GM18861 (cell line): ENCODE measurements at regions not wholly inside any gene's neighbourhood (a gene's known extent, or its start where the extent isn't known, plus 50 kb on each side); places are given as distances from the start of the nearest gene placed in this dataset.
A peak's percentile ranks its signal among the peaks of the same experiment; 100 is the strongest.

Experiments used
- ATAC-seq: cut with Tn5 transposase; IDR thresholded peaks from one replicate; pipeline ENCODE4 v1.9.1; 2021; ENCODE audit not compliant: unreplicated experiment

- no peak for ATAC-seq
Observed at GRCh38 chr6:113524826-113525225, 332.3 kb upstream of the MARCKS start.

GRCh38 chr6:113526553-113526952, 330.6 kb upstream of the MARCKS start:
- no peak for ATAC-seq

- ATAC-seq, result no peak
Observed at GRCh38 chr6:113526995-113527394, 330.1 kb upstream of the MARCKS start.

- no peak for ATAC-seq
Observed at GRCh38 chr6:113528111-113528510, 329.0 kb upstream of the MARCKS start.

GRCh38 chr6:113529196-113529595, 327.9 kb upstream of the MARCKS start:
- no peak for ATAC-seq

GRCh38 chr6:113529879-113530278, 327.3 kb upstream of the MARCKS start:
- ATAC-seq, result no peak

- ATAC-seq, result no peak
Observed at GRCh38 chr6:113530769-113531168, 326.4 kb upstream of the MARCKS start.

- ATAC-seq, result no peak
Observed at GRCh38 chr6:113539202-113539601, 317.9 kb upstream of the MARCKS start.

- ATAC-seq, result no peak
Observed at GRCh38 chr6:113539623-113540022, 317.5 kb upstream of the MARCKS start.

- ATAC-seq, result no peak
Observed at GRCh38 chr6:113540466-113540865, 316.7 kb upstream of the MARCKS start.

- no peak for ATAC-seq
Observed at GRCh38 chr6:113551168-113551567, 306.0 kb upstream of the MARCKS start.

GRCh38 chr6:113556775-113557174, 300.4 kb upstream of the MARCKS start:
- no peak for ATAC-seq

GRCh38 chr6:113558431-113558830, 298.7 kb upstream of the MARCKS start:
- ATAC-seq, result no peak

GRCh38 chr6:113558966-113559365, 298.2 kb upstream of the MARCKS start:
- ATAC-seq, result no peak

GRCh38 chr6:113560376-113560775, 296.8 kb upstream of the MARCKS start:
- ATAC-seq, result no peak

- no peak for ATAC-seq
Observed at GRCh38 chr6:113560908-113561307, 296.2 kb upstream of the MARCKS start.

GRCh38 chr6:113562248-113562647, 294.9 kb upstream of the MARCKS start:
- ATAC-seq, result no peak

GRCh38 chr6:113564371-113565171, 292.6 kb upstream of the MARCKS start:
- peak; percentile 78 for ATAC-seq

- ATAC-seq, result no peak
Observed at GRCh38 chr6:113565306-113565705, 291.8 kb upstream of the MARCKS start.

- ATAC-seq, result no peak
Observed at GRCh38 chr6:113570161-113570560, 287.0 kb upstream of the MARCKS start.

- no peak for ATAC-seq
Observed at GRCh38 chr6:113570641-113571040, 286.5 kb upstream of the MARCKS start.

- no peak for ATAC-seq
Observed at GRCh38 chr6:113574147-113574546, 283.0 kb upstream of the MARCKS start.

- ATAC-seq, result no peak
Observed at GRCh38 chr6:113576310-113576709, 280.8 kb upstream of the MARCKS start.
